ENCODE measurements at regions not wholly inside any gene's neighbourhood (a gene's known extent, or its start where the extent isn't known, plus 50 kb on each side); places are given as distances from the start of the nearest gene placed in this dataset.
"Not testable (repeated sequence)": the region's sequence is repeated elsewhere in the genome, so short reads cannot be mapped to it uniquely, and the experiment has no call there.

GRCh38 chrX:120731386-120731785, 101.5 kb upstream of the C1GALT1C1 start:
- Histone ChIP-seq H3K27ac (ENCODE audit: low read depth in 2 of 2, low read length in 1 of 2) (peak overlapping the region in 1 of 2 experiments; percentile 17; a peak in 1 of 4 replicates), H3K9ac (no peak overlapping the region)
- DNase-seq, result no peak

GRCh38 chrX:120729506-120730255, 99.8 kb upstream of the C1GALT1C1 start:
- H3K9ac ChIP-seq; H3K9me3 ChIP-seq; H3K36me3 ChIP-seq (replicated peaks in 1 of 2; ENCODE audit: control insufficient read depth in 1 of 2, insufficient read depth in 2 of 2, low read length in 1 of 2); H3F3A ChIP-seq (replicated peaks; ENCODE audit: insufficient read depth); H2AFZ ChIP-seq (ENCODE audit: low read depth); H3K79me2 ChIP-seq (ENCODE audit: insufficient read depth); H3K27me3 ChIP-seq (ENCODE audit: insufficient read depth); H3K4me2 ChIP-seq; H3K4me3 ChIP-seq (ENCODE audit: low read depth in 2 of 2, low read length in 1 of 2); H4K20me1 ChIP-seq (ENCODE audit: insufficient read depth); POLR2A ChIA-PET; H3K4me1 ChIP-seq (ENCODE audit: control insufficient read depth in 1 of 2, insufficient read depth in 2 of 2, low read depth in 1 of 2, low read length in 1 of 2); H3K9me2 ChIP-seq; CTCF ChIA-PET; DNase-seq; H3K27ac ChIP-seq (ENCODE audit: low read depth in 2 of 2, low read length in 1 of 2): not testable (repeated sequence)
- 42% methylated on average over 7 of the region's 7 CpGs for WGBS (ENCODE audit: low lambda C conversion rate)

More at GRCh38 chrX:120731386-120731785, 101.5 kb upstream of the C1GALT1C1 start:
- Histone ChIP-seq H3F3A (replicated peaks; ENCODE audit: insufficient read depth) (peaks cover 4% of the 10 kb centered on the region), H3K4me3 (ENCODE audit: low read depth in 2 of 2, low read length in 1 of 2) (no peak overlapping the region), H3K27me3 (ENCODE audit: insufficient read depth) (no peaks in the 10 kb centered on the region), H4K20me1 (ENCODE audit: insufficient read depth) (no peaks in the 10 kb centered on the region), H3K79me2 (ENCODE audit: insufficient read depth) (no peaks in the 10 kb centered on the region), H3K4me1 (ENCODE audit: control insufficient read depth in 1 of 2, insufficient read depth in 2 of 2, low read depth in 1 of 2, low read length in 1 of 2) (peaks cover 0 to 4% of the 10 kb centered on the region in 2 experiments; a peak in 1 of 4 replicates), H3K36me3 (replicated peaks in 1 of 2; ENCODE audit: control insufficient read depth in 1 of 2, insufficient read depth in 2 of 2, low read length in 1 of 2) (no peaks in the 10 kb centered on the region), H3K9me2 (no peaks in the 10 kb centered on the region), H2AFZ (ENCODE audit: low read depth) (no peak overlapping the region), H3K9me3 (no peaks in the 10 kb centered on the region), H3K4me2 (no peak overlapping the region)
- 14% methylated on average over 4 of the region's 4 CpGs for WGBS (ENCODE audit: low lambda C conversion rate)
- ChIA-PET CTCF (interaction anchor here (1.5 kb wide), 1 partner anchor 39 kb away, joined by 3 read pairs; no protein-coding TSS in a partner anchor), POLR2A (no interaction called here)
- TF ChIP-seq MAX (IDR thresholded peaks at IDR 0.05; ENCODE audit: low read depth) (no peak), NRF1 (IDR thresholded peaks at IDR 0.05; ENCODE audit: low read depth, low read length) (no peak), SMC3 (IDR thresholded peaks at IDR 0.05; ENCODE audit: low read depth, low read length) (no peak), GATA2 (CRISPR knock-in tag; IDR thresholded peaks at IDR 0.05) (no peak), GABPA (IDR thresholded peaks at IDR 0.05; ENCODE audit: low read depth) (no peak), ELF1 (IDR thresholded peaks at IDR 0.05) (no peak), TCF12 (IDR thresholded peaks at IDR 0.05) (no peak), YY1 (IDR thresholded peaks at IDR 0.05; ENCODE audit: low read depth) (no peak), USF1 (IDR thresholded peaks at IDR 0.05; ENCODE audit: borderline replicate concordance, low read depth) (no peak), NFIC (IDR thresholded peaks at IDR 0.05; ENCODE audit: borderline replicate concordance) (no peak), RXRA (IDR thresholded peaks at IDR 0.05; ENCODE audit: borderline replicate concordance, low read depth) (no peak), FOXJ3 (CRISPR knock-in tag; IDR thresholded peaks at IDR 0.05) (no peak), JUND (IDR thresholded peaks at IDR 0.05) (no peak), FOSL2 (IDR thresholded peaks at IDR 0.05; ENCODE audit: borderline replicate concordance, low read depth) (no peak)
